Naive thymus-derived CD4-positive, alpha-beta T cell (primary cell): ENCODE measurements at regions not wholly inside any gene's neighbourhood (a gene's known extent, or its start where the extent isn't known, plus 50 kb on each side); places are given as distances from the start of the nearest gene placed in this dataset.

Experiments used
- ATAC-seq: fragments of 150-1000 bp; cut with Tn5 transposase; 2 replicates; pipeline ENCODE4 v1.10.0; 2021; ENCODE audit warnings: mild to moderate bottlenecking, moderate library complexity
- CTCF ChIA-PET: fragments of 350-600 bp; sonication (Branson Sonifier 250); formaldehyde crosslinking; loops from one replicate; lab custom pipeline; 2021; ENCODE audit warnings: antibody characterized with exemption; lab: Charles Lee
- POLR2A ChIA-PET: fragments of 350-600 bp; sonication (Branson Sonifier 250); formaldehyde crosslinking; loops from one replicate; lab custom pipeline; 2021; ENCODE audit warnings: antibody characterized with exemption, inconsistent platforms; lab: Charles Lee
- DNase-seq, 9 donors: peaks; one replicate each; pipeline versions ENCODE4 v3.0.0 to v3.0.0-alpha.2; 2020 to 2022; ENCODE audit warnings: mixed read lengths in 1 of 9
- H3K27ac ChIP-seq: one replicate; pipeline ENCODE4 v1.7.0; 2013; ENCODE audit warnings: mild to moderate bottlenecking, low read depth, low read length, moderate library complexity
- H3K27me3 ChIP-seq, 2 donors: one replicate each; pipeline ENCODE4 v1.7.0; 2013; ENCODE audit warnings: low read length in 2 of 2, mild to moderate bottlenecking in 2 of 2, moderate library complexity in 2 of 2; ENCODE audit not compliant: control insufficient read depth in 2 of 2, insufficient read depth in 2 of 2
- H3K36me3 ChIP-seq, 3 experiments: 1 replicate in 2 of 3; 2 replicates in 1 of 3; pipeline ENCODE4 v1.7.0; 2013; ENCODE audit warnings: low read length in 3 of 3, mild to moderate bottlenecking in 3 of 3, moderate library complexity in 1 of 3; ENCODE audit not compliant: insufficient read depth in 3 of 3, control insufficient read depth in 2 of 3
- H3K4me1 ChIP-seq, 2 donors: one replicate each; pipeline ENCODE4 v1.7.0; 2013; ENCODE audit warnings: low read length in 2 of 2, mild to moderate bottlenecking in 2 of 2, moderate library complexity in 1 of 2; ENCODE audit not compliant: control insufficient read depth in 2 of 2, insufficient read depth in 2 of 2
- H3K4me3 ChIP-seq: 2 replicates; pipeline ENCODE4 v1.7.0; 2013; ENCODE audit warnings: mild to moderate bottlenecking, low read length
- H3K9me3 ChIP-seq, 3 experiments: 1 replicate in 2 of 3; 2 replicates in 1 of 3; pipeline ENCODE4 v1.7.0; 2013; ENCODE audit warnings: low read length in 3 of 3; ENCODE audit not compliant: control insufficient read depth in 2 of 3
- H3K27ac Mint-ChIP-seq, 9 donors: one replicate each; pipeline ENCODE4 v1.8.0; 2020 to 2022; ENCODE audit warnings: mixed read lengths in 9 of 9, mild to moderate bottlenecking in 8 of 9, moderate library complexity in 5 of 9, inconsistent platforms in 2 of 9
- H3K27me3 Mint-ChIP-seq, 5 donors: one replicate each; pipeline ENCODE4 v1.8.0; 2021 to 2022; ENCODE audit warnings: mixed read lengths in 5 of 5, mild to moderate bottlenecking in 1 of 5
- H3K36me3 Mint-ChIP-seq, 5 donors: one replicate each; pipeline ENCODE4 v1.8.0; 2020 to 2022; ENCODE audit warnings: mixed read lengths in 5 of 5, mild to moderate bottlenecking in 3 of 5, inconsistent platforms in 1 of 5
- H3K4me1 Mint-ChIP-seq, 7 donors: one replicate each; pipeline ENCODE4 v1.8.0; 2020 to 2022; ENCODE audit warnings: mixed read lengths in 7 of 7, mild to moderate bottlenecking in 3 of 7, inconsistent platforms in 1 of 7
- H3K4me3 Mint-ChIP-seq, 10 donors: one replicate each; pipeline ENCODE4 v1.8.0; 2020 to 2022; ENCODE audit warnings: mild to moderate bottlenecking in 10 of 10, mixed read lengths in 10 of 10, moderate library complexity in 6 of 10, inconsistent platforms in 2 of 10
- H3K9me3 Mint-ChIP-seq, 11 donors: one replicate each; pipeline ENCODE4 v1.8.0; 2020 to 2022; ENCODE audit warnings: mixed read lengths in 11 of 11, mild to moderate bottlenecking in 4 of 11, inconsistent platforms in 1 of 11, moderate library complexity in 1 of 11
- intact Hi-C, 2 donors: fragments of 100-400 bp; cut with micrococcal nuclease; formaldehyde crosslinking; loops; one replicate each; pipeline ENCODE4 v1.15.1; 2023

- H3K36me3 ChIP-seq, result no peaks in the 10 kb centered on the region
- H3K9me3 Mint-ChIP-seq, result peaks cover 0 to 24% (median 6%) of the 10 kb centered on the region in 11 donors
- no peaks in the 10 kb centered on the region for H3K9me3 ChIP-seq
- H3K36me3 Mint-ChIP-seq, result peaks cover 0 to 6% (median under 1%) of the 10 kb centered on the region in 5 donors
- H3K27ac Mint-ChIP-seq, result no peak overlapping the region
- DNase-seq (no peak), ATAC-seq (no peak)
- intact Hi-C loops, result no loop called here
- H3K27me3 ChIP-seq, result peaks cover 0 to 3% of the 10 kb centered on the region in 2 donors
- no peak overlapping the region for H3K4me3 ChIP-seq
- H3K27me3 Mint-ChIP-seq, result peaks cover 0 to 23% (median 3%) of the 10 kb centered on the region in 5 donors
- ChIA-PET CTCF (no interaction called here), POLR2A (no interaction called here)
- H3K4me3 Mint-ChIP-seq, result no peak overlapping the region
- no peak overlapping the region for H3K27ac ChIP-seq
- no peaks in the 10 kb centered on the region for H3K4me1 ChIP-seq
- H3K4me1 Mint-ChIP-seq, result peaks cover 0 to under 1% (median 0%) of the 10 kb centered on the region in 7 donors
These were observed 165.4 kb upstream of the CRY1 start for GRCh38 chr12:107258780-107259179.

- Histone ChIP-seq H3K27ac (no peak overlapping the region), H3K4me3 (no peak overlapping the region), H3K27me3 (peaks cover 0 to 3% of the 10 kb centered on the region in 2 donors), H3K9me3 (no peaks in the 10 kb centered on the region), H3K4me1 (no peaks in the 10 kb centered on the region), H3K36me3 (no peaks in the 10 kb centered on the region)
- H3K27me3 Mint-ChIP-seq, result peaks cover 0 to 15% (median 0%) of the 10 kb centered on the region in 5 donors
- peaks cover 0 to 18% (median 9%) of the 10 kb centered on the region in 11 donors for H3K9me3 Mint-ChIP-seq
- ATAC-seq, result no peak
- no peak for DNase-seq
- H3K4me3 Mint-ChIP-seq, result peak overlapping the region in 3 of 10 donors; percentile 0 to 27 (median 4)
- intact Hi-C loops, result no loop called here
- H3K27ac Mint-ChIP-seq, result peak overlapping the region in 1 of 9 donors; percentile 12
- peaks cover 0 to 11% (median 4%) of the 10 kb centered on the region in 5 donors for H3K36me3 Mint-ChIP-seq
- CTCF ChIA-PET, result no interaction called here
- POLR2A ChIA-PET, result no interaction called here
- peaks cover 0 to 11% (median 7%) of the 10 kb centered on the region in 7 donors for H3K4me1 Mint-ChIP-seq
These were observed 170.6 kb upstream of the CRY1 start for GRCh38 chr12:107263980-107264379.

DNA sequence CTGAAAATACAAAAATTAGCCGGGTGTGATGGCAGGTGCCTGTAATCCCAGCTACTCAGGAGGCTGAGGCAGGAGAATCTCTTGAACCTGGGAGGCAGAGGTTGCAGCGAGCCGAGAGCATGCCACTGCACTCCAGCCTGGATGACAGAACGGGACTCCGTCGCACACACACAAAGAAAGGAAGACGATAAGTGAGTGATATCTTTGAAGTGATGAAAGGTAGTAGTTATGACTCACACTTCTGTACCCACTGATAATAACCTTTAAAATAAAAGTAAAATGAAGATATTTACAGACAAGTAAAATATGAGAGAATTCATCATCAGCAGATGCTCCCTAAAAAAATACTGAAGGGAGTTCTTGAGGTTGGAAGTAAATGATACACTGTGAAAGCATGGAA lies 171.3 kb upstream of the CRY1 start:
- H3K27ac ChIP-seq, result no peak overlapping the region
- intact Hi-C loops, result no loop called here
- H3K4me3 ChIP-seq, result no peak overlapping the region
- no peak overlapping the region for H3K27ac Mint-ChIP-seq
- no peaks in the 10 kb centered on the region for H3K36me3 ChIP-seq
- no peaks in the 10 kb centered on the region for H3K4me1 ChIP-seq
- H3K4me3 Mint-ChIP-seq, result peak overlapping the region in 3 of 10 donors; percentile 27 to 61 (median 58)
- no peak for DNase-seq
- ChIA-PET CTCF (no interaction called here), POLR2A (no interaction called here)
- peaks cover 0 to 15% (median 0%) of the 10 kb centered on the region in 5 donors for H3K27me3 Mint-ChIP-seq
- H3K27me3 ChIP-seq, result peaks cover 0 to 3% of the 10 kb centered on the region in 2 donors
- peaks cover 0 to 11% (median 4%) of the 10 kb centered on the region in 5 donors for H3K36me3 Mint-ChIP-seq
- H3K9me3 Mint-ChIP-seq, result peaks cover 0 to 18% (median 9%) of the 10 kb centered on the region in 11 donors
- ATAC-seq, result no peak
- H3K9me3 ChIP-seq, result no peaks in the 10 kb centered on the region
- peaks cover 0 to 11% (median 7%) of the 10 kb centered on the region in 7 donors for H3K4me1 Mint-ChIP-seq

- Histone ChIP-seq H3K4me3 (no peak overlapping the region), H3K4me1 (no peaks in the 10 kb centered on the region), H3K27ac (no peak overlapping the region), H3K27me3 (no peaks in the 10 kb centered on the region), H3K9me3 (no peaks in the 10 kb centered on the region), H3K36me3 (no peaks in the 10 kb centered on the region)
- DNase-seq (no peak), ATAC-seq (no peak)
- Mint-ChIP-seq H3K9me3 (peaks cover 0 to 13% (median 8%) of the 10 kb centered on the region in 11 donors), H3K36me3 (peaks cover 0 to 11% (median 4%) of the 10 kb centered on the region in 5 donors), H3K4me1 (peaks cover 0 to 11% (median 7%) of the 10 kb centered on the region in 7 donors), H3K27me3 (peaks cover 0 to 8% (median 0%) of the 10 kb centered on the region in 5 donors), H3K27ac (no peak overlapping the region), H3K4me3 (no peak overlapping the region)
- ChIA-PET CTCF (no interaction called here), POLR2A (no interaction called here)
- intact Hi-C loops, result no loop called here
These were observed 174.3 kb upstream of the CRY1 start for GRCh38 chr12:107267604-107268003.

DNA sequence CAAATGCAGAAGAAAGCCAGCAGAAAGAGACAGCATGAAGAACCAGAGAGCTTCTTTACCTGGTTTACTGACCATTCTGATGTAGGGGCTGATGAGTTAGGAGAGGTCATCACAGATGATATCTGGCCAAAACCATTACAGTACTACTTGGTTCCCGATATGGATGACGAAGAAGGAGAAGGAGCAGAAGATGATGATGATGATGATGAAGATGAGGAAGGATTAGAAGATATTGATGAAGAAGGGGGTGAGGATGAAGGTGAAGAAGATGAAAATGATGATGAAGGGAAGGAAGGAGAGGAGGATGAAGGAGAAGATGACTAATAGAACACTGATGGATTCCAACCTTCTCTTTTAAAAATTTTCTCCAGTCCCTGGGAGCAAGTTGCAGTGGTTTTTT lies 178.2 kb upstream of the CRY1 start:
- Mint-ChIP-seq H3K27ac (no peak overlapping the region), H3K9me3 (peaks cover 0 to 2% (median 0%) of the 10 kb centered on the region in 11 donors), H3K27me3 (peaks cover 0 to 15% (median 5%) of the 10 kb centered on the region in 5 donors), H3K4me1 (peaks cover 0 to 2% (median 0%) of the 10 kb centered on the region in 7 donors), H3K4me3 (no peak overlapping the region), H3K36me3 (peaks cover 0 to 1% (median 0%) of the 10 kb centered on the region in 5 donors)
- Histone ChIP-seq H3K4me3 (no peak overlapping the region), H3K36me3 (no peaks in the 10 kb centered on the region), H3K27me3 (no peaks in the 10 kb centered on the region), H3K27ac (no peak overlapping the region), H3K4me1 (no peaks in the 10 kb centered on the region), H3K9me3 (no peaks in the 10 kb centered on the region)
- no peak for ATAC-seq
- CTCF ChIA-PET, result no interaction called here
- POLR2A ChIA-PET, result no interaction called here
- DNase-seq, result no peak
- intact Hi-C loops, result no loop called here

DNA sequence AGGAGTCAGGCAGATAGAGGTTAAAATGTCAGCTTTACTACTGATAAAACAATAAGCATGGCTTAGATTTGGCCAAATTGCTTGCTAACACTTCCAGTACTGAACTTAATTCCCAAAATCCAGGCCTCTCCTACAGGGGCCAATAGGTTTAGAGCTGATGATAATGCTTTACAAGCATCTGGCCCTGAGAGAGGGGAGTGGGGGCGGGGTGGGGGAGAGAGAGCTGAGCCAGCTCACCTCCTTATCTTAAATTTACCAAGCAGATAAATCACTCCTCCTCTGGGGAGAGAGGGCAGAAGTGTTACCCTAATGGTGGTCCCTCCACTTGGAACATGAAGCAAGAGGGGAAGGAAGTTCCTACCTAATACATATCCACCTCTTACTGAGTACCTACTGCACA lies 182.2 kb upstream of the CRY1 start:
- CTCF ChIA-PET, result interaction anchor here (0.5 kb wide), 1 partner anchor 41 kb away, joined by 3 read pairs; no protein-coding TSS in a partner anchor
- Mint-ChIP-seq H3K4me1 (peaks cover 0 to 5% (median 0%) of the 10 kb centered on the region in 7 donors), H3K27ac (no peak overlapping the region), H3K9me3 (peaks cover 0 to 4% (median 0%) of the 10 kb centered on the region in 11 donors), H3K4me3 (no peak overlapping the region), H3K27me3 (peaks cover 0 to 30% (median 5%) of the 10 kb centered on the region in 5 donors), H3K36me3 (peaks cover 0 to 1% (median 0%) of the 10 kb centered on the region in 5 donors)
- no peak for DNase-seq
- Histone ChIP-seq H3K4me3 (no peak overlapping the region), H3K27ac (no peak overlapping the region), H3K27me3 (no peaks in the 10 kb centered on the region), H3K4me1 (no peaks in the 10 kb centered on the region), H3K9me3 (no peaks in the 10 kb centered on the region), H3K36me3 (no peaks in the 10 kb centered on the region)
- intact Hi-C loops, result no loop called here
- POLR2A ChIA-PET, result no interaction called here
- no peak for ATAC-seq

GRCh38 chr12:107277855-107278254 lies 184.5 kb upstream of the CRY1 start:
- CTCF ChIA-PET, result no interaction called here
- intact Hi-C loops, result no loop called here
- Mint-ChIP-seq H3K9me3 (peaks cover 0 to 5% (median 0%) of the 10 kb centered on the region in 11 donors), H3K4me3 (no peak overlapping the region), H3K36me3 (no peaks in the 10 kb centered on the region), H3K27ac (no peak overlapping the region), H3K4me1 (peaks cover 0 to 5% (median 0%) of the 10 kb centered on the region in 7 donors), H3K27me3 (peaks cover 0 to 37% (median 9%) of the 10 kb centered on the region in 5 donors)
- no peak overlapping the region for H3K27ac ChIP-seq
- POLR2A ChIA-PET, result no interaction called here
- H3K4me1 ChIP-seq, result no peaks in the 10 kb centered on the region
- H3K9me3 ChIP-seq, result no peaks in the 10 kb centered on the region
- no peaks in the 10 kb centered on the region for H3K27me3 ChIP-seq
- no peak for DNase-seq
- H3K4me3 ChIP-seq, result no peak overlapping the region
- no peaks in the 10 kb centered on the region for H3K36me3 ChIP-seq
- ATAC-seq, result peak; percentile 47
